GM18498 (cell line): ENCODE measurements at regions not wholly inside any gene's neighbourhood (a gene's known extent, or its start where the extent isn't known, plus 50 kb on each side); places are given as distances from the start of the nearest gene placed in this dataset.

Experiments used
- ATAC-seq: cut with Tn5 transposase; IDR thresholded peaks from one replicate; pipeline ENCODE4 v1.9.1; 2021; ENCODE audit warnings: mild to moderate bottlenecking, moderate library complexity; ENCODE audit not compliant: unreplicated experiment

- ATAC-seq: no peak
Measured at GRCh38 chr7:155864271-155864985, 52.2 kb upstream of the SHH start.

GRCh38 chr7:155863721-155864151 lies 51.5 kb upstream of the SHH start:
- no peak for ATAC-seq

- ATAC-seq: no peak
Measured at GRCh38 chr7:155862123-155862892, 50.0 kb upstream of the SHH start.
